K562 (cell line): ENCODE measurements at regions not wholly inside any gene's neighbourhood (a gene's known extent, or its start where the extent isn't known, plus 50 kb on each side); places are given as distances from the start of the nearest gene placed in this dataset.

Experiments
- CAMTA2 ChIP-seq: fragments of 250-450 bp; sonication (Bioruptor Pico); conservative IDR thresholded peaks from 2 replicates; pipeline ENCODE4 v1.5.1; 2022
- HNRNPH1 ChIP-seq: fragments of 200-400 bp; formaldehyde crosslinking; optimal IDR thresholded peaks from 2 replicates; pipeline ENCODE3; 2017; ENCODE audit warnings: low read depth, mild to moderate bottlenecking, low read length, moderate library complexity
- NR4A1 ChIP-seq, 2 experiments: fragments of 250-450 bp in 1 of 2; fragments of 450-650 bp in 1 of 2; sonication (Bioruptor Pico) in 1 of 2; IDR thresholded peaks; 2 replicates each; pipeline versions ENCODE4 v1.4.0 to v1.6.1; 2016 to 2020; ENCODE audit warnings: mild to moderate bottlenecking in 2 of 2, missing compliant biosample characterization in 1 of 2, missing genetic modification characterization in 1 of 2, moderate library complexity in 1 of 2
- RBM34 ChIP-seq: fragments of 200-400 bp; formaldehyde crosslinking; IDR thresholded peaks from 2 replicates; pipeline ENCODE4 v1.6.1; 2018; ENCODE audit warnings: low read length, borderline replicate concordance; ENCODE audit not compliant: insufficient read depth
- ZNF224 ChIP-seq: sonication (generic); formaldehyde crosslinking; IDR thresholded peaks from 2 replicates; pipeline ENCODE4 v1.8.0; 2022; ENCODE audit warnings: mild to moderate bottlenecking, missing genetic modification reagents
- TF ChIP-seq, protein P1 (sequence below): fragments of 450-650 bp; IDR thresholded peaks from 2 replicates; pipeline ENCODE4 v1.6.1; 2016; ENCODE audit warnings: low read depth
- TF ChIP-seq, protein P2 (sequence below): sonication (generic); formaldehyde crosslinking; IDR thresholded peaks from 2 replicates; pipeline ENCODE4 v1.8.0; 2022; ENCODE audit warnings: mild to moderate bottlenecking, missing genetic modification reagents

DNA sequence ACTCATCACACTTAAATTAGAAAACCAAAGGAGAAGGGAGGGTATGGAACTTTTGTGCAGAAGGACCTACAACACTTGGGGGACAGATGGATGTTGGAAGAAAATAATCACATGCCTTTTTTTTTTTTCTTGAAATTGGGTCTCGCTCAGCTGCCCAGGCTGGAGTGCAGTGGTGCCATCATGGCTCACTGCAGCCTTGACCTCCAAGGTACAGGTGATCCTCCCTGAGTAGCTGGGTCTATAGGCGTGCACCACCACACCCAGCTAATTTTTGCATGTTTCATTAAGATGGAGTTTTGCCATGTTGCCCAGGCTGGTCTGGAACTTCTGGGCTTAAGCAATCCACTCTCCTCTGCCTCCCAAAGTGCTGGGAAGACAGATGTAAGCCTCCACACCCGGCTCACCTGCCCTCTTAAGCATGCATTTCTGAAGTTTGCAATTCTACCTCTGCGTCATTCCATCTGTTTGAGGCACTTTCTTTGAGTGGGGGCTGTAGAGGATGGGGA is 370.8 kb upstream of the JARID2 start (continued):
- TF ChIP-seq ZNF224 (CRISPR knock-in tag) (no peak), RBM34 (no peak), HNRNPH1 (no peak), NR4A1 (CRISPR knock-in tag; IDR thresholded peaks at IDR 0.05) (no peak), NR4A1 (tag; IDR thresholded peaks at IDR 0.05) (no peak), CAMTA2 (no peak)
- TF ChIP-seq, protein P1, sequence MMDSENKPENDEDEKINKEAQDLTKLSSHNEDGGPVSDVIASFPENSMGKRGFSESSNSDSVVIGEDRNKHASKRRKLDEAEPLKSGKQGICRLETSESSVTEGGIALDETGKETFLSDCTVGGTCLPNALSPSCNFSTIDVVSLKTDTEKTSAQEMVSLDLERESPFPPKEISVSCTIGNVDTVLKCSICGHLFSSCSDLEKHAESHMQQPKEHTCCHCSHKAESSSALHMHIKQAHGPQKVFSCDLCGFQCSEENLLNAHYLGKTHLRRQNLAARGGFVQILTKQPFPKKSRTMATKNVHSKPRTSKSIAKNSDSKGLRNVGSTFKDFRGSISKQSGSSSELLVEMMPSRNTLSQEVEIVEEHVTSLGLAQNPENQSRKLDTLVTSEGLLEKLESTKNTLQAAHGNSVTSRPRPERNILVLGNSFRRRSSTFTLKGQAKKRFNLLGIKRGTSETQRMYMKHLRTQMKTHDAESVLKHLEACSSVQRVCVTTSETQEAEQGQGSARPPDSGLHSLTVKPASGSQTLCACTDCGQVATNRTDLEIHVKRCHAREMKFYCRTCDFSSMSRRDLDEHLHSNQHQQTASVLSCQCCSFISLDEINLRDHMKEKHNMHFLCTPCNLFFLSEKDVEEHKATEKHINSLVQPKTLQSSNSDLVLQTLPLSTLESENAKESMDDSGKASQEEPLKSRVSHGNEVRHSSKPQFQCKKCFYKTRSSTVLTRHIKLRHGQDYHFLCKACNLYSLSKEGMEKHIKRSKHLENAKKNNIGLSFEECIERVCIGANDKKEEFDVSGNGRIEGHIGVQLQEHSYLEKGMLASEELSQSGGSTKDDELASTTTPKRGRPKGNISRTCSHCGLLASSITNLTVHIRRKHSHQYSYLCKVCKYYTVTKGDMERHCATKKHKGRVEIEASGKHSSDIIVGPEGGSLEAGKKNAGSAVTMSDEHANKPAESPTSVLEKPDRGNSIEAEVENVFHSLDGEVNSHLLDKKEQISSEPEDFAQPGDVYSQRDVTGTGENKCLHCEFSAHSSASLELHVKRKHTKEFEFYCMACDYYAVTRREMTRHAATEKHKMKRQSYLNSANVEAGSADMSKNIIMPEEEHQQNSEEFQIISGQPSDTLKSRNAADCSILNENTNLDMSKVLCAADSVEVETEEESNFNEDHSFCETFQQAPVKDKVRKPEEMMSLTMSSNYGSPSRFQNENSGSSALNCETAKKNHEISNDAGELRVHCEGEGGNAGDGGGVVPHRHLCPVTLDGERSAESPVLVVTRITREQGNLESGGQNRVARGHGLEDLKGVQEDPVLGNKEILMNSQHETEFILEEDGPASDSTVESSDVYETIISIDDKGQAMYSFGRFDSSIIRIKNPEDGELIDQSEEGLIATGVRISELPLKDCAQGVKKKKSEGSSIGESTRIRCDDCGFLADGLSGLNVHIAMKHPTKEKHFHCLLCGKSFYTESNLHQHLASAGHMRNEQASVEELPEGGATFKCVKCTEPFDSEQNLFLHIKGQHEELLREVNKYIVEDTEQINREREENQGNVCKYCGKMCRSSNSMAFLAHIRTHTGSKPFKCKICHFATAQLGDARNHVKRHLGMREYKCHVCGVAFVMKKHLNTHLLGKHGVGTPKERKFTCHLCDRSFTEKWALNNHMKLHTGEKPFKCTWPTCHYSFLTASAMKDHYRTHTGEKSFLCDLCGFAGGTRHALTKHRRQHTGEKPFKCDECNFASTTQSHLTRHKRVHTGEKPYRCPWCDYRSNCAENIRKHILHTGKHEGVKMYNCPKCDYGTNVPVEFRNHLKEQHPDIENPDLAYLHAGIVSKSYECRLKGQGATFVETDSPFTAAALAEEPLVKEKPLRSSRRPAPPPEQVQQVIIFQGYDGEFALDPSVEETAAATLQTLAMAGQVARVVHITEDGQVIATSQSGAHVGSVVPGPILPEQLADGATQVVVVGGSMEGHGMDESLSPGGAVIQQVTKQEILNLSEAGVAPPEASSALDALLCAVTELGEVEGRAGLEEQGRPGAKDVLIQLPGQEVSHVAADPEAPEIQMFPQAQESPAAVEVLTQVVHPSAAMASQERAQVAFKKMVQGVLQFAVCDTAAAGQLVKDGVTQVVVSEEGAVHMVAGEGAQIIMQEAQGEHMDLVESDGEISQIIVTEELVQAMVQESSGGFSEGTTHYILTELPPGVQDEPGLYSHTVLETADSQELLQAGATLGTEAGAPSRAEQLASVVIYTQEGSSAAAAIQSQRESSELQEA = no peak
- TF ChIP-seq, protein P2, sequence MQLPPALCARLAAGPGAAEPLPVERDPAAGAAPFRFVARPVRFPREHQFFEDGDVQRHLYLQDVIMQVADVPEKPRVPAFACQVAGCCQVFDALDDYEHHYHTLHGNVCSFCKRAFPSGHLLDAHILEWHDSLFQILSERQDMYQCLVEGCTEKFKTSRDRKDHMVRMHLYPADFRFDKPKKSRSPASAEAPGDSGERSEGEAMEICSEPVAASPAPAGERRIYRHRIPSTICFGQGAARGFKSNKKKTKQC = no peak
